Hypothalamus (tissue), 51 donors: ENCODE measurements at regions not wholly inside any gene's neighbourhood (a gene's known extent, or its start where the extent isn't known, plus 50 kb on each side); places are given as distances from the start of the nearest gene placed in this dataset.

Experiments
- DNase-seq, 51 donors: peaks; one replicate each; lab custom pipeline; 2025; lab: John Stamatoyannopoulos, UW

DNA sequence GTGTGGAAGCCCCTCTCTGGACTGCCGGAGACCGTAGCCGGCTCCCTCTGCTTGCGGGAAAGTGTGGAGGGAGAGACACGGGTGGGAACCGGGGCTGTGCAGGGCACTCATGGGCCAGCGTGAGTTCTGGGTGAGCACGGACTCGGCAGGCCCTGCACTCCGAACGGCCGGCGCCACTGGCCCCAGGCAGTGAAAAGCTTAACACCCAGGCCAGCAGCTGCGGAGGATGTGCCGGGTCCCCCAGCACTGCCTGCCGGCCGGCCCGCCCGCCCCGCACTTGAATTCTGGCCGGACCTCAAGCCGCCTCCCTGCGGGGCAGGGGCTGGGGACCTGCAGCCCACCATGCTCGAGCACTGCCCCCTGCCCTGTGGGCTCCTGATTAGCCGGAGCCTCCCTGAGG lies 147.0 kb downstream of the FGF9 start:
- DNase-seq = no peak

DNA sequence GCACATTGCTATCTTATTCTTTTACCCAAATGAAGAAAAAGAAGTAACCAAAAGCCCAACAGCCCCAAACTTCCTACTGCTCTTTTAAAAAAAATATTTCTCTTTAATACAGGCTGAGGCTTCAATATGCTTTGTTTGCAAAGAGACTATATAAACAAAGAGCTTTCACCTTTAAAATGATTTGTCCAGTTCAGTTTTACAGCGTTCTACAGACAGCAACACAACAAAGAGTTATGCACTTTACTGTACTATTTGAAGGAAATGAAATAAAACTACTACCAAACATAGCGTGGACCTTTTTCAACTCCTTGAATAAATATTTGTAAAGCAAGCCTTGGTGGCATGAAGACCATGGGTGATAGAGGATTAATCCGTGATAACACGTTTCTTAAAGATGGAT lies 151.2 kb downstream of the FGF9 start:
- DNase-seq = no peak

DNA sequence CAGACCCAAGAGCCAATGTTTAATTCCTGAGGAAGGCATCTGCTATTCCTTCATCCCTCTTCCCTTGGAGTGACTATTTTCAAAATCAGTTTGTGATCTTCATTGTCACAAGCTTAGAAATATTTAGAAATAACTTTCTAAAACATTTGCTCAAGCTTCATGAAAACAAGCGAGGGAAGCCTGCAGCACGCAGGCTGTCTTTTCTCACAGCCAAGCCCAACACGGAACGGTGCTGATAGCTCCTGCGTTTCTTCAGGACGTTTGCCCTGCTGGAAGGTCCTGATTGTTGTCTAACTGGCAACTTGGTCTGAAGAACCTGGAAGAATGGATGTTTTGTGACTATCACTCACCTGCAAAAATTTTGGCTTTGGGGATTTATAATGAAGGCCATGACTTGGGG lies 152.5 kb downstream of the FGF9 start:
- DNase-seq = no peak

- DNase-seq = no peak
These were observed 153.1 kb downstream of the FGF9 start for GRCh38 chr13:21823949-21824348.

DNA sequence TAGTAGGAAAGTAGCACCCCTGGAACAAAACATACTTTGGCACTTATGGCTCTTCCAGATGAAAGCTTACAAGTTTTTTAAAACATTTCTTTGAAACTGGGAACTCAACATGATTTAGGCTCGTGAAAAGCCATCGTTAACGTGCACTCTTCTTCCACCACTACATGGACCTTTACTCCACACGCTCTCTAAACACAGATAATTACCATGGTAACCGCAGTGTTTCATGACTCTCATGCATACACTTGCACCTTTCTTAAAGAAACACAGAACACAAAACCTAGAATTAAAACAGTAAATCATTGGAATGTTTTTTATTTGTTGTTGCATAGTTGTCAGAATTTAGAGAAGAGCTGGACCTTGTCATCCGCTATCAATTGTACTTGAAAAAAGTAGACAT lies 154.3 kb downstream of the FGF9 start:
- no peak for DNase-seq

DNA sequence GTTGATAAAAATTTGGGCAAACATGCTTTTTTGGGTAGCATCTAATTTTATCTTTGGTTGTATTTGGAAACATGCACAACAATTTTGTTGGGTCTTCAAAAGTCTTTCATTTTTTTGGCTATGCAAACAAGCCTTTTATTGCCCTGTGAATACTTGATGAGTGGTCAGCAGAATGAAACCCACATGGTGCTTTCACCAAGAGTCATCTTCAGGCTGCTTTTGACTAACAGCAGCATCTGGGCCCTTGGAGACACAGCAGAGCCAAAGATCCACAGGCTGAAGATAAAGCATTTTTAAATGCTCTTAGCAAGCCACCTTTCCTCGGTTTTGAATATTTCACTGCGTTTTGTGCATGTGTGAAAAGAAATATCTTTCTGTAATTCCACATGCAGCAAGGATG lies 154.9 kb downstream of the FGF9 start:
- no peak for DNase-seq

GRCh38 chr13:21826214-21827015 lies 155.5 kb downstream of the FGF9 start:
- DNase-seq = no peak

DNA sequence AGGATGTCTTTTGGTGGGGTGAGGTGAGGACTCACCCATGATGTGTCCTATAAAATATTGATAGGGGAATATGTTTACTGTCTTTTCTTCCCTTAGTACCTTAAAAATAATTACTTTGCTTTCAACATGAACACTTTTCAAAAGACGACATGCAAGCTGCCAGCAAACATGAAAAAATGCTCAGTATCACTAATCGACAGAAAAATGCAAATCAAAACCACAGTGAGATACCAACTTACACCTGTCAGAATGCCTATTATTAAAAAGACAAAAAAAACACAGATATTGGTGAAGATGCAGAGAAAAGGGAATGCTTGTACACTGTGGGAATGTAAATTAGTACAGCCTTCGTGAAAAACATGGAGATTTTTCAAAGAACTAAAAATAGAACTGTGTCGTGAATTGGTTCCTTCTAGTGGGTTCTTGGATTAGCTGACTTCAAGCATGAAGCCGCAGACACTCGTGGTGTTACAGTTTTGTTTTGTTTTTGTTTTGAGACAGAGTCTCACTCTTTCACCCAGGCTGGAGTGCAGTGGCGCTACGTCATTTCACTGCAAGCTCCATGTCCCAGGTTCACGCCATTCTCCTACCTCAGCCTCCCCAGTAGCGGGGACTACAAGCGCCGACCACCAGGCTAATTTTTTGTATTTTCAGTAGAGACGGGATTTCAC lies 160.9 kb downstream of the FGF9 start:
- DNase-seq = no peak

GRCh38 chr13:21833921-21834320 lies 163.0 kb downstream of the FGF9 start:
- DNase-seq = no peak

DNA sequence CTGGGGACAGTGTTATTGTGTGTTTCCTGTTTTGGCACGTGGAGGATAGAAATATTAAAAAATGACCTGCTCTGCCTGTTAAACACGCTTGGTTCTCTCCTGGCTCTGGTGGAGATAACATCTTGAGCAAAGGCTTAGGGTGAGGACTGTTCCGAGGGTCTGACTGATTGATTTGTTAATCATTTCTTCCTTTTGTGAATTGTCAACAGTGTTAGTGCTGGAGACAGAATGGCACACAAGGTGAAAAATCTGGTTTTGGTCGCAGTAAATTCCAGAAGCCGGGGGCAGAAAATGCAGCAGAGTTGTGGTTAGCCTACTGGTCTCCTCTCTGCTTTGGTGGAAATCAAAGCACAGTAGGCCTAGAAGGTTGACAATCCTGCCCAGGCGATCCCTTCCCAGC lies 163.6 kb downstream of the FGF9 start:
- no peak for DNase-seq

DNA sequence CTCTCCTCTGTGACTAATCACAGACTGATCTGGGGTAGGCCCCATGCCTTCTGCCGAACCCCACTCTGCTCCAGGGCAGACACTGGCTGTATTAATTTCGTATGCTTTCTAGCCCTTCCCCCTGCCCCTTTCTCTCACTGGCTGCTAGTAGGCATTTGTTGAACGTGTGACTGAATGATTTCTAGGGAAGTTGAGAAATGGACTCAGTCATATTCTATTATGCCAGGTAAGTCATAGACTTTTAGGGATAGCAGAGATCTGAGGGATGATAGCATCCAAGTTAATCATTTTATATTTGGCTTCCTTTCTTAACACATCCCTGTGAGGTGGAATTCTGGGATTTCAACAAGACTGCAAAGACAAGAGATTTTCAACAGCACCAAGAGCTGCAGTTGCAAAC lies 166.4 kb downstream of the FGF9 start:
- no peak for DNase-seq

DNA sequence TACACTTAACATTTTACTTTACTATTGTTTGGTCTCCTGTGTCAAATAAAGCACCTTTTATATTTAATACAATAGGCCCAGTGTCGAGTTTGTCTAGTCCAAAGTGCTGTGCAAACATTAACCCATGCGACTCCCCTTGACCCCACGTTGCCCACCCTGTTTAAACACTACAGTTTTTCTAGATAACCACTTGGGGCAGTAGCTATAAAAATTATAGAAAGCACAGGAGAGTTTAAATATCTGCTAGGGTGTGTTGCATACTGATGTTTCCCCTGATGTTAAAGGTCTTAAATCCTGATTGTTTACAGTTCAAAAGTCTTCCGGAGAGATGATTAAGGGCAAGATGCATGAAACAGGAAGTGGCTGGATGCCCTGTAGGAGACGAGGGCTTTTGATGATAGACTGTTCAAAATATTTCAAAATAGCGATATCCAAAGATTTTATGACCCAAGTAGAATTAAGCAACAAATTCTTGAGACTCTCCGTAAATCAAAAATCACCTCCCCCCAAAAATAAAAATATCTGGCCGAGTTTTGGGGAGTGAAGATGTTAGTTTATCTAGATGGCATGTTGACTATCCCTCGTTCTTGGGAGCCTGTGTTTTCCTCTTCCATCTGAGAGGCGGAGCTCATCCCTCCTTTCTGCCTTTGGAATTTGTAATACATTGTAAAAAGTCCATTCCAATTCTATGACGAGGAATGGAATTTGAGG lies 167.1 kb downstream of the FGF9 start:
- no peak for DNase-seq

- DNase-seq = no peak
These were observed 175.7 kb downstream of the FGF9 start for GRCh38 chr13:21846605-21847004.

DNA sequence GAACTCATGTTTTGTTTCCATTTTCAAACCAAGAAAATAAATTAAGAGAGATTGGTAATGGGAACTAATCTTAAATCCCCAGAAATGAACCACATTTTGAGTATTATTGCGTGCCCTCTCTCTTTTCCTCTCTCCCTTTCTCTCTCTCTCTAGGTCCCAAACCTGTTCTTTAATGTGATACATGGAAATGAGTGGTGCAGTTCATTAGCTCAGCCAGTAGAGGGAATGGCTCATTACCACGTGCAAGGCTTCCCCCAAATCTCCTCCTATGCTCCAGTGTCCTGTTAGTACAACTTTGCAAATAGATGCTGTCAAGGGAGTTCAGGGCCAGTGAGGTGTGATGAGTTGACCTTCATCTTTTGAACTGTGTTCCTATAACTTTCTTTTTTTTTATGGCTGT lies 178.4 kb downstream of the FGF9 start:
- no peak for DNase-seq

- no peak for DNase-seq
These were observed 179.4 kb downstream of the FGF9 start for GRCh38 chr13:21850013-21851006.

- DNase-seq = no peak
These were observed 181.2 kb downstream of the FGF9 start for GRCh38 chr13:21852043-21852442.

DNA sequence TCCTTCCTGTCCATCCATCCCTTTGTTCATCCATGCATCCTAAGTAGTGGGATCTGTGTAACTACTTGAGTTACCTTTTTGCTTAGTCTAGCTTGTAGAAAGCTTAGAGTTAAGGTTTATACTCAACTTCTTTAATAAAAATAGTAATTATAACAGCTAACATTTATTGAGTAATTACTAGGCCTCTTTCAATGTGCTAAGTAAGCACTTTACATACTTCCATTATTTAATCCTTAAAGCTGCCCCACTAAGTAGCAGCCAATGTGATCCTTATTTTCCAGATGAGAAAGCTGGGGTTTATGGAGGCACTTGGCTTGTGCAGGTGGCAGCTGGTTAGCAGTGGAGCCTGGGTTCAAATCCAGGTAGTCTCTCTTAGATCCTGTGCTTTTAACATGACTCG lies 182.9 kb downstream of the FGF9 start:
- no peak for DNase-seq

- DNase-seq = no peak
These were observed 197.9 kb downstream of the FGF9 start for GRCh38 chr13:21868823-21869222.

DNA sequence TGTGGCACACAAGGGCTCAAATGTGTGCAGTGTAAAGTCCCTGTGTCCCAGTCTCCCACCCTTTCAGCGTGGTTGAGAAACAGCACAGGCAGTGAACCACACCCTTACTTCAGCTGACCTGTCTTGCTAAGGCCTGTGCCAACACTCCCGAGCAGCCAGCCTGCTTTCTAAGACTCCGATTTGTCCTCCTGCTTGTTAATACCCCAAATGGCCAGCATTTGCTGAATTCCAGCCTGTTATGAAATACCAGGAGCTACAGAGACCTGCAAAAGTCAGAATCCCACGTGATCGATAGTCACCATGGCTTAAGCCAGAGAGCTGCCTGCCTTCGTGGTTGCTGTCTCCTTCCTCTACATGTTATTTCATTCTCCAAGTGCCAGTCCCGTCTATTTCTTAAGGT lies 200.5 kb downstream of the FGF9 start:
- no peak for DNase-seq

GRCh38 chr13:21871919-21872318 lies 201.0 kb downstream of the FGF9 start:
- no peak for DNase-seq

GRCh38 chr13:21872795-21873194 lies 201.9 kb downstream of the FGF9 start:
- DNase-seq = no peak
